Ovary (tissue), 7 donors: ENCODE measurements at regions not wholly inside any gene's neighbourhood (a gene's known extent, or its start where the extent isn't known, plus 50 kb on each side); places are given as distances from the start of the nearest gene placed in this dataset.

Experiments
- DNase-seq, 5 donors: peaks; one replicate each; pipeline ENCODE4 v3.0.0-alpha.2; 2019 to 2020
- H3K27ac ChIP-seq, 2 donors: fragments of 200-600 bp; one replicate each; pipeline versions ENCODE4 v1.5.1 to v1.8.0; 2019 to 2022
- H3K27me3 ChIP-seq: fragments of 200-600 bp; one replicate; pipeline ENCODE4 v1.8.0; 2022
- H3K36me3 ChIP-seq: fragments of 200-600 bp; sonication (generic); one replicate; pipeline ENCODE4 v1.5.1; 2019
- H3K4me1 ChIP-seq: one replicate; pipeline ENCODE4 v1.8.1; 2013; ENCODE audit warnings: mild to moderate bottlenecking, moderate library complexity; ENCODE audit not compliant: insufficient read depth
- H3K4me3 ChIP-seq: fragments of 200-600 bp; sonication (generic); one replicate; pipeline ENCODE4 v1.5.1; 2017
- H3K9me3 ChIP-seq, 2 donors: fragments of 200-600 bp in 1 of 2; sonication (generic) in 1 of 2; one replicate each; pipeline versions ENCODE4 v1.5.1 to v1.8.1; 2013 to 2019; ENCODE audit warnings: mild to moderate bottlenecking in 1 of 2, moderate library complexity in 1 of 2
- EP300 ChIP-seq: sonication (generic); formaldehyde crosslinking; IDR thresholded peaks from one replicate; pipeline ENCODE4 v1.6.1; 2017; ENCODE audit warnings: antibody characterized with exemption
- POLR2A ChIP-seq: fragments of 450-650 bp; IDR thresholded peaks from one replicate; pipeline ENCODE4 v1.6.1; 2017; ENCODE audit warnings: antibody characterized with exemption, mild to moderate bottlenecking, moderate library complexity
- WGBS, 3 donors: extraction: QIAGEN DNeasy Blood & Tissue Kit in 1 of 3; methylation state at CpG; one replicate each; pipeline versions ENCODE4 v1.1.5 to v1.1.7; 2013 to 2017; 5-methylcytosine and 5-hydroxymethylcytosine counted together
- intact Hi-C, 4 donors: fragments of 100-400 bp; cut with DNase I; formaldehyde crosslinking; loops; one replicate each; pipeline versions ENCODE4 v1.11.0 to v1.15.1; 2022 to 2023
- TF ChIP-seq, protein P1 (sequence below), 3 donors: fragments of 450-650 bp in 2 of 3; fragments of 200-600 bp in 1 of 3; IDR thresholded peaks; one replicate each; pipeline versions ENCODE4 v1.5.1 to v1.8.0; 2016 to 2022; ENCODE audit warnings: antibody characterized with exemption in 3 of 3, mild to moderate bottlenecking in 1 of 3
- donor health status: DM: no; HTN: no; CAD: no; lungs with moderate emphysema.
- donor health status: DM: no; HTN: no; CAD: no.
- donor health status: Bipolar disorder and iron deficiency.
- donor health status: DM: no; HTN: no; CAD: no.
- donor health status: DM: yes; HTN: yes; CAD: no.

DNA sequence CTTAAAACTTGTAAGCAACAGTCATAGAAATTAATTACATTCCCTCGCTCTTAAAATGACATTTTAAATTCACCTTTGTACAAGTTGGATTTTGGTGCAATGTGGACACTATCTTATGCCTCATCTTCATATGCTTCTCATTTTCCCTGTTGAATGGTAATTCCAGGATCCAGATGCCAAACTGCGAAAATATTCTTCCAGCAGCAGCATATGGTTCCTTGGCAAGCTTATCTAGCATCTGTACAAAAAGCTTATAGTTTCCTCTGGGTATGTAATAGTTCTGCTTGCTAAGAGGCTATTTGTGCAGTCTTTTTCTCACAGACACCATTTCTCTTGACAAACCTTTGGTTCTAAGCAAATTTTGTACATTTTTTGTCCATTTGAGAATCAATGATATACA lies 2079.7 kb upstream of the AGA start:
- DNase-seq: no peak
- WGBS, 3 donors: 72 to 79% (median 78%) methylated on average over 2 of the region's 2 CpGs
- TF ChIP-seq EP300 (no peak), POLR2A (no peak)
- TF ChIP-seq, protein P1, sequence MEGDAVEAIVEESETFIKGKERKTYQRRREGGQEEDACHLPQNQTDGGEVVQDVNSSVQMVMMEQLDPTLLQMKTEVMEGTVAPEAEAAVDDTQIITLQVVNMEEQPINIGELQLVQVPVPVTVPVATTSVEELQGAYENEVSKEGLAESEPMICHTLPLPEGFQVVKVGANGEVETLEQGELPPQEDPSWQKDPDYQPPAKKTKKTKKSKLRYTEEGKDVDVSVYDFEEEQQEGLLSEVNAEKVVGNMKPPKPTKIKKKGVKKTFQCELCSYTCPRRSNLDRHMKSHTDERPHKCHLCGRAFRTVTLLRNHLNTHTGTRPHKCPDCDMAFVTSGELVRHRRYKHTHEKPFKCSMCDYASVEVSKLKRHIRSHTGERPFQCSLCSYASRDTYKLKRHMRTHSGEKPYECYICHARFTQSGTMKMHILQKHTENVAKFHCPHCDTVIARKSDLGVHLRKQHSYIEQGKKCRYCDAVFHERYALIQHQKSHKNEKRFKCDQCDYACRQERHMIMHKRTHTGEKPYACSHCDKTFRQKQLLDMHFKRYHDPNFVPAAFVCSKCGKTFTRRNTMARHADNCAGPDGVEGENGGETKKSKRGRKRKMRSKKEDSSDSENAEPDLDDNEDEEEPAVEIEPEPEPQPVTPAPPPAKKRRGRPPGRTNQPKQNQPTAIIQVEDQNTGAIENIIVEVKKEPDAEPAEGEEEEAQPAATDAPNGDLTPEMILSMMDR (IDR thresholded peaks at IDR 0.05): no peak
- H3K27ac ChIP-seq: no peak overlapping the region
- H3K4me3 ChIP-seq: no peak overlapping the region
- H3K4me1 ChIP-seq: no peaks in the 10 kb centered on the region
- H3K27me3 ChIP-seq: no peaks in the 10 kb centered on the region
- H3K36me3 ChIP-seq: no peaks in the 10 kb centered on the region
- intact Hi-C loops: no loop called here
- no peaks in the 10 kb centered on the region for H3K9me3 ChIP-seq

DNA sequence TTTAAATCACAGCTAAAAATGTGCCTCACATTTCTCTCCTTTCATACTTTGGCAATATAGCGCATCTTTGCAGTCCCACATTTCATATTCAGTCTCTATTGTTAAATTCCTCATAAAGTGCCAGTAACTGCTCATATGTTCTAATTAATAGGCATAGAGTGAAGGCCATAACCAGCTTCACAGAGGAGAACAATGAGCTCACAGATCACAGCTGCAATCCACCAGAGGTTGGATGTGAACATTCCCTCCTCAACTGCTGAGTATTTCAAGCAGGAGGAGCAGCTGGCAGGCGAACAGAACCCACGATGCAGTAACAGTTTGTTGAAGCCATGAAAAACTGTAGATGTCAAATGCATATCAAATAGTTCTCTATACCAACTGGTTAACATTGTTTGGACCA lies 2088.7 kb upstream of the AGA start:
- no peak overlapping the region for H3K27ac ChIP-seq
- H3K27me3 ChIP-seq: no peaks in the 10 kb centered on the region
- no peak for DNase-seq
- H3K4me3 ChIP-seq: no peak overlapping the region
- no peak for TF ChIP-seq POLR2A
- TF ChIP-seq, protein P1 (IDR thresholded peaks at IDR 0.05): no peak
- TF ChIP-seq EP300: no peak
- intact Hi-C loops: no loop called here
- H3K36me3 ChIP-seq: no peaks in the 10 kb centered on the region
- WGBS, 3 donors: 45 to 56% (median 47%) methylated on average over 3 of the region's 3 CpGs
- H3K4me1 ChIP-seq: no peaks in the 10 kb centered on the region
- H3K9me3 ChIP-seq: no peaks in the 10 kb centered on the region

DNA sequence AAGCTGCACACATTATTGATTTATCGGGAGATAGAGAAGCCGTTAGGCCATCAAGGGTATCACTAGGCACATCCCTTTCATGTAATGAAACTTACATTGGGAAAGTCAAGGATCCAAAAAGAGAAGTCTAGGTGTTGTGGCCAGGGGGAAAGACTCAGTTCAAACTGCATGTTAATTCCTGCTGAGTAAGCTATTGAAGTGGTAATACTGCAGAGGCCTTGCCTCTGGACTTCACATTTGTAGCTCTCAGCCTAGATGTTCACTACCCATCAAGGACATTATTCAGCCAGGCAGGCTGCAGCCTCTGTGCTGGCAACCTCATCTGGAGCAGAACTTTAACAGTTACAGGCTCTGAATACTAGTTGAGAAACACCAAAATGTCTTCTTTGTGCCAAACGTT lies 2094.5 kb upstream of the AGA start:
- Histone ChIP-seq H3K27ac (no peak overlapping the region), H3K27me3 (no peaks in the 10 kb centered on the region), H3K36me3 (no peaks in the 10 kb centered on the region), H3K4me3 (no peak overlapping the region), H3K9me3 (no peaks in the 10 kb centered on the region), H3K4me1 (no peaks in the 10 kb centered on the region)
- 63 to 67% (median 65%) methylated on average over 3 of the region's 3 CpGs for WGBS, 3 donors
- TF ChIP-seq POLR2A: no peak
- no peak for TF ChIP-seq EP300
- TF ChIP-seq, protein P1 (IDR thresholded peaks at IDR 0.05): no peak
- DNase-seq: no peak
- intact Hi-C loops: no loop called here

DNA sequence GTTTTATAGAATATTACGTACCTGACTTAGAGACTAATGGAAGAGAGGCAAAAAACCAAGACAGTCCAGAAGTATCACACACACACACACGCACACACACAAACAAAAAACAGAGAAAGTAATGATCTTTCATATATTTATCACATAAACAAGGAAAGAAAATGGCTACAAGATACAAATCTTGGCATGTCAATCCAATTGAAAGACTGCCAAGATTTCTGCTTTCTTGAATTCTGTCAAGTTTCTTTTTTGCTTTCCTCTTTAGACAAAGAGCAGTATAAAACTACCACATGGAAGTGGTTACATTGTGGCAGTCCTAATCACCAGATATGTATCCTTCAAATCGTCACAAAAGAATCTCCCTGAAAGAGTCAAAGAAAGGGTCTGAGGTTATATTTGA lies 2097.4 kb upstream of the AGA start:
- WGBS, 3 donors: 72 to 82% (median 76%) methylated on average over 3 of the region's 3 CpGs
- H3K36me3 ChIP-seq: no peaks in the 10 kb centered on the region
- TF ChIP-seq, protein P1 (IDR thresholded peaks at IDR 0.05): no peak
- TF ChIP-seq EP300 (no peak), POLR2A (no peak)
- H3K27me3 ChIP-seq: no peaks in the 10 kb centered on the region
- H3K9me3 ChIP-seq: no peaks in the 10 kb centered on the region
- intact Hi-C loops: no loop called here
- H3K4me1 ChIP-seq: no peaks in the 10 kb centered on the region
- DNase-seq: no peak
- no peak overlapping the region for H3K4me3 ChIP-seq
- H3K27ac ChIP-seq: no peak overlapping the region

DNA sequence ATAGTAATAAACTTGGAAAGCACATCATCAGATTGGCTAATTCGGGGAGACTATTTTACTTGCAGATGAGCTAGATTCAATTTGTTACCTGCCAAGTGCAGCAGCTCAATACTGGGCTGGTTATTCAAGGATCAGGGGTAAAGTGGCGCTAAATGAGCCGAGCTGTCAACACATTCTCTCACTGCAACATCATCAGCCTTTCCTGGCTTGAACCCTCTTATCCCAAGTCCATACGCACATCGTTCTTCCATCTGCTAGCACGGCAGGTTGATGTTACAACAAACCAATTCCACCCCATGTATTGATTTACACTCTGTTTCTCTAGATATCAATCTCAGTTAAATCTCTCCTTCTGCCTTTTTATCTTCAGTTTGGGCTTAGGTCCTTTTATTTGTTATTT lies 2101.5 kb upstream of the AGA start:
- no peak overlapping the region for H3K4me3 ChIP-seq
- no peak overlapping the region for H3K27ac ChIP-seq
- no peaks in the 10 kb centered on the region for H3K27me3 ChIP-seq
- H3K4me1 ChIP-seq: no peaks in the 10 kb centered on the region
- WGBS, 3 donors: 79 to 87% (median 85%) methylated on average over 6 of the region's 6 CpGs
- no peaks in the 10 kb centered on the region for H3K36me3 ChIP-seq
- H3K9me3 ChIP-seq: no peaks in the 10 kb centered on the region
- no peak for TF ChIP-seq EP300
- no peak for TF ChIP-seq POLR2A
- TF ChIP-seq, protein P1 (IDR thresholded peaks at IDR 0.05): no peak
- intact Hi-C loops: no loop called here
- no peak for DNase-seq
